Endodermal cell (in vitro differentiated cells): ENCODE measurements at regions not wholly inside any gene's neighbourhood (a gene's known extent, or its start where the extent isn't known, plus 50 kb on each side); places are given as distances from the start of the nearest gene placed in this dataset.

ENCODE experiments used
- DNase-seq: peaks from one replicate; pipeline ENCODE4 v3.0.0-alpha.2; 2017
- H3K27ac ChIP-seq: 2 replicates; pipeline ENCODE4 v1.5.1; 2013; ENCODE audit warnings: mild to moderate bottlenecking, low read depth, low read length, moderate library complexity
- H3K27me3 ChIP-seq: 2 replicates; pipeline ENCODE4 v1.6.1; 2013; ENCODE audit warnings: mild to moderate bottlenecking, low read length, moderate library complexity; ENCODE audit not compliant: insufficient read depth, control insufficient read depth, poor library complexity, severe bottlenecking
- H3K36me3 ChIP-seq: 2 replicates; pipeline ENCODE4 v1.7.0; 2013; ENCODE audit warnings: mild to moderate bottlenecking, low read length, moderate library complexity; ENCODE audit not compliant: control insufficient read depth, insufficient read depth
- H3K4me1 ChIP-seq: one replicate; pipeline ENCODE4 v1.7.0; 2013; ENCODE audit warnings: low read length; ENCODE audit not compliant: control insufficient read depth, insufficient read depth
- H3K4me3 ChIP-seq: 2 replicates; pipeline ENCODE4 v1.5.1; 2013; ENCODE audit warnings: mild to moderate bottlenecking, low read length, moderate library complexity
- H3K9ac ChIP-seq: 2 replicates; pipeline ENCODE4 v1.6.1; 2013; ENCODE audit warnings: mild to moderate bottlenecking, low read length, moderate library complexity; ENCODE audit not compliant: poor library complexity, severe bottlenecking; ENCODE audit errors: extremely low read depth
- H3K9me3 ChIP-seq: 2 replicates; pipeline ENCODE4 v1.6.1; 2013; ENCODE audit warnings: mild to moderate bottlenecking, low read length, moderate library complexity; ENCODE audit not compliant: control insufficient read depth
- H3K27ac Mint-ChIP-seq: 2 replicates; pipeline ENCODE4 v1.8.0; 2020; ENCODE audit warnings: mixed read lengths
- H3K27me3 Mint-ChIP-seq: 2 replicates; pipeline ENCODE4 v1.8.0; 2021; ENCODE audit warnings: mild to moderate bottlenecking, mixed read lengths; ENCODE audit not compliant: insufficient read depth
- H3K36me3 Mint-ChIP-seq: 2 replicates; pipeline ENCODE4 v1.8.0; 2020; ENCODE audit warnings: low read depth, mixed read lengths
- H3K4me1 Mint-ChIP-seq: 2 replicates; pipeline ENCODE4 v1.8.0; 2020; ENCODE audit warnings: mixed read lengths
- H3K4me3 Mint-ChIP-seq: 2 replicates; pipeline ENCODE4 v1.8.0; 2020; ENCODE audit warnings: mild to moderate bottlenecking, moderate library complexity, mixed read lengths
- H3K9me3 Mint-ChIP-seq: 2 replicates; pipeline ENCODE4 v1.8.0; 2020; ENCODE audit warnings: mild to moderate bottlenecking, mixed read lengths
- CTCF ChIP-seq: fragments of 200-600 bp; sonication (generic); conservative IDR thresholded peaks from 2 replicates; pipeline ENCODE4 v1.5.0; 2021; ENCODE audit warnings: antibody characterized with exemption, mild to moderate bottlenecking
- WGBS, 2 experiments: methylation state at CpG; one replicate each; pipeline versions ENCODE4 v1.1.5 to v1.1.7; 2013; ENCODE audit warnings: missing lambda C conversion rate in 2 of 2, mixed read lengths in 1 of 2; ENCODE audit not compliant: insufficient coverage in 1 of 2, insufficient read length in 1 of 2; 5-methylcytosine and 5-hydroxymethylcytosine counted together

GRCh38 chr10:131660427-131660826, 240.4 kb upstream of the PPP2R2D start:
- H3K27ac ChIP-seq: no peak overlapping the region
- Mint-ChIP-seq H3K9me3 (peaks cover 16% of the 10 kb centered on the region), H3K27me3 (no peaks in the 10 kb centered on the region), H3K4me3 (no peak overlapping the region), H3K4me1 (no peaks in the 10 kb centered on the region), H3K36me3 (no peaks in the 10 kb centered on the region), H3K27ac (no peak overlapping the region)
- no peaks in the 10 kb centered on the region for H3K27me3 ChIP-seq
- WGBS, 2 experiments: 91 to 94% methylated on average over 6 to 9 of the region's 9 CpGs
- no peaks in the 10 kb centered on the region for H3K9me3 ChIP-seq
- DNase-seq: no peak
- H3K4me3 ChIP-seq: no peak overlapping the region
- H3K4me1 ChIP-seq: no peaks in the 10 kb centered on the region
- H3K9ac ChIP-seq: no peak overlapping the region
- no peak for TF ChIP-seq CTCF
- H3K36me3 ChIP-seq: no peaks in the 10 kb centered on the region

- H3K36me3 ChIP-seq: no peaks in the 10 kb centered on the region
- no peaks in the 10 kb centered on the region for H3K27me3 Mint-ChIP-seq
- TF ChIP-seq CTCF: no peak
- H3K4me1 Mint-ChIP-seq: no peaks in the 10 kb centered on the region
- H3K4me3 ChIP-seq: no peak overlapping the region
- no peak overlapping the region for H3K9ac ChIP-seq
- no peak overlapping the region for H3K4me3 Mint-ChIP-seq
- 84 to 90% methylated on average over 6 to 10 of the region's 10 CpGs for WGBS, 2 experiments
- H3K4me1 ChIP-seq: no peaks in the 10 kb centered on the region
- DNase-seq: no peak
- peaks cover 16% of the 10 kb centered on the region for H3K9me3 Mint-ChIP-seq
- no peaks in the 10 kb centered on the region for H3K36me3 Mint-ChIP-seq
- no peak overlapping the region for H3K27ac ChIP-seq
- no peaks in the 10 kb centered on the region for H3K9me3 ChIP-seq
- no peaks in the 10 kb centered on the region for H3K27me3 ChIP-seq
- H3K27ac Mint-ChIP-seq: no peak overlapping the region
Observed at GRCh38 chr10:131662851-131663250, 238.0 kb upstream of the PPP2R2D start.

- Mint-ChIP-seq H3K9me3 (peaks cover 16% of the 10 kb centered on the region), H3K36me3 (no peaks in the 10 kb centered on the region), H3K4me1 (no peaks in the 10 kb centered on the region), H3K4me3 (no peak overlapping the region), H3K27ac (no peak overlapping the region), H3K27me3 (no peaks in the 10 kb centered on the region)
- H3K27me3 ChIP-seq: no peaks in the 10 kb centered on the region
- no peak overlapping the region for H3K4me3 ChIP-seq
- H3K9ac ChIP-seq: no peak overlapping the region
- no peaks in the 10 kb centered on the region for H3K9me3 ChIP-seq
- H3K27ac ChIP-seq: no peak overlapping the region
- no peak for TF ChIP-seq CTCF
- no peaks in the 10 kb centered on the region for H3K36me3 ChIP-seq
- no peaks in the 10 kb centered on the region for H3K4me1 ChIP-seq
- DNase-seq: no peak
- 85 to 93% methylated on average over 4 of the region's 4 CpGs for WGBS, 2 experiments
Observed at GRCh38 chr10:131663351-131663750, 237.5 kb upstream of the PPP2R2D start.
